Erythroblast (primary cell): ENCODE measurements at regions not wholly inside any gene's neighbourhood (a gene's known extent, or its start where the extent isn't known, plus 50 kb on each side); places are given as distances from the start of the nearest gene placed in this dataset.

ENCODE experiments used
- DNase-seq, 2 experiments: peaks; one replicate each; lab custom pipeline; 2025; lab: John Stamatoyannopoulos, UW
- GATA1 ChIP-seq: IDR thresholded peaks from 2 replicates; pipeline ENCODE4 v1.6.1; 2011; ENCODE audit warnings: low read depth, mild to moderate bottlenecking, control low read depth, low read length, moderate library complexity
- POLR2A ChIP-seq: IDR thresholded peaks from 2 replicates; pipeline ENCODE4 v1.6.1; 2011; ENCODE audit warnings: mild to moderate bottlenecking, low read length

GRCh38 chr2:43139996-43140621, 86.3 kb downstream of the ZFP36L2 start:
- TF ChIP-seq POLR2A (no peak), GATA1 (no peak)
- DNase-seq: no peak

DNA sequence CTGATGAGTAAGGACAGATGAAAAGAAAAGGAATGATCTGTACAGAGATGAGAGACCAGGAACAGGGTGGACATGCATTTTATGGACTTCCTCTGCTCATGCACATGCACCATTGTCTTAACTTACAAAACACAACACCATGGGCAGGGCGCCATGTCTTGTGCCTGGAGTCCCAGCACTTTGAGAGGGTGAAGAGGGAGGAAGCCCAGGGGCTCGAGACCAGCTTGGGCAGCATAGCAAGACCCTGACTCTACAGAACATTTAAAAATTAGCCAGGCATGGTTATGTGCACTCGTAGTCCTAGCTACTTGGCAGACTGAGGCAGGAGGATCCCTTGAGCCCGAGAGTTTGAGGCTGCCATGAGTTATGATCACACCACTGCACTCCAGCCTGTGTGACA, 86.9 kb downstream of the ZFP36L2 start:
- DNase-seq: no peak

GRCh38 chr2:43138441-43138840, 88.0 kb downstream of the ZFP36L2 start:
- DNase-seq: no peak
- TF ChIP-seq GATA1 (no peak), POLR2A (no peak)

More for the DNA sequence above, 86.9 kb downstream of the ZFP36L2 start:
- TF ChIP-seq POLR2A (no peak), GATA1 (no peak)

DNA sequence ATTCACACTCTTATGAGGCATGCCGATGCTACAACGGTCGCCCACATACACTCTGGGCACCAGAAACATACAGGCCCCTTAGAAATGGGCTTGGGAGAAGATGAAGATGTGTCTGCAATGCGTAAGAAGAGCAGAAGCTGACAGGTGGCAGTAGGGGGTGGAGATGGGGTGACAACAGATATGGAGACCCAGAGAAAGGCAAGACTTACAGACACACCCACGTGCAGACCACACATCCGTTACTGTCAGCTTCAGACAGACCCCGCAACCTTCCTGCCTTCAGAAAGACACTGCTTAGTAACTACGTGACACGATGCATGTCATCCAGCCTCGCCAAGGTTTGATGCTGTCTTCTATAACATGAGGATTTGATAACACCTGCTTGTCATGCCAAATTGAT, 89.5 kb downstream of the ZFP36L2 start:
- no peak for DNase-seq
- TF ChIP-seq GATA1 (no peak), POLR2A (no peak)

DNA sequence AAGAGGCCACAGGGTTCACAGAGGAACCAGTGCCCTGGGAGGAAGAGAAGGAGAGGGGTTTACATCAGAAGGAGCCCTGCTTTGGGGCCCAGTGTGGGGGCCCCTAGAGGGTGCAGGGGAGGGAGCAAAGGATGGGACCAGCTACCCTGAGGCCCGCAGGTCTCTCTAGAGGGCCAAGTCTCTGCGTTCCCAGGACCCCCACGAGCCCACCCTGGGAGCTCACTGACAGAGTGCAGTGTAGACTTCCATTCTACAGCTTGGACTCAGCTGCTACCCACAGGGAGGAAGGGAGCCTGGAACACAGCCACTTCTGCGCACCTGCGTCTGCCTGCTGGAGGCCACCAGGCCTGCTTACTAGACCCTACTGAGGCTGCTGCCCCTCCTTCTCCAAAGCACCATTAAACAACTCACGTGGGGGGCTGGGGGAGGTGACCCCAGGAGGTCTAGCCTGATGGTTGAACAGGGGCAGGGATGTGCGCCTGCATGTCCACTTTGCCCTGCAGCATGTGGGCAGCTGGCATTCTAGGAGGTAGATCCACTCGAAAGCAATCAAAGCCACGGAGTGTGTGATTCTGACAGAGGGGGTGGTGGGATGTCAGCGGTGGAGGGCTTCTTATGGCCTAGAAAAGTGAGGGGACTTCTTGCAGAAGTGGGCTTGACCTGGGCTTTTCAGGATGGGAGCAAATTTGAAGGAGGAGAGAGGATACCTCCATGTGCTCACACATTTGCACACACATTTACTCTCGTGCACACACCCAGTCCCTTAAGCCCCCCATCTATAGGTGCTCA, 90.2 kb downstream of the ZFP36L2 start:
- TF ChIP-seq GATA1 (no peak), POLR2A (no peak)
- no peak for DNase-seq

GRCh38 chr2:43135583-43135982, 90.8 kb downstream of the ZFP36L2 start:
- TF ChIP-seq GATA1 (no peak), POLR2A (no peak)
- no peak for DNase-seq

- TF ChIP-seq GATA1 (no peak), POLR2A (no peak)
- DNase-seq: no peak
Observed at GRCh38 chr2:43134571-43134889, 91.9 kb downstream of the ZFP36L2 start.

GRCh38 chr2:43133708-43134570, 92.5 kb downstream of the ZFP36L2 start:
- DNase-seq: peak; percentile 32 to 40

DNA sequence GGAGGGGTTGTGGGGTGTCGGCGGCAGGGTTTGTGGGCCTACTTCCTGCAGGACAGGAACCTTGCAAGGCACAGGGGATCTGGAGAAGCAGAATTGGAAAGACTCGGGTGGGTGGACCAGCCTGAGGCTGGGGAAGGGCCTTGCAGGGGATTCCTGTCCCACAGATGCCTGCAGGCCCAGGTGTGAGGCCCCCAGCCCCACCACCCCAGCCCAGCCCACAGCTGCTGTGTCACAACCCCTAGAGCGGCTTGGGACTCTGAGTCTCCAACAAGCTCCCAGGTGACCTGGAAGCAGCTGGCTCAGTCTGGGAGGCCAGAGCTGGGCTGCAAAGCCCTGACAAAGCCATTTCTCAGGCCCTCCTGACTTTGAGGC, 93.1 kb downstream of the ZFP36L2 start:
- TF ChIP-seq GATA1: no peak
- TF ChIP-seq POLR2A: no peak
- DNase-seq: no peak

More at GRCh38 chr2:43133708-43134570, 92.5 kb downstream of the ZFP36L2 start:
- TF ChIP-seq GATA1 (no peak), POLR2A (no peak)

GRCh38 chr2:43132683-43133301, 93.6 kb downstream of the ZFP36L2 start:
- no peak for TF ChIP-seq POLR2A
- TF ChIP-seq GATA1: no peak
- no peak for DNase-seq

GRCh38 chr2:43131890-43132682, 94.3 kb downstream of the ZFP36L2 start:
- peak in 1 of 2 experiments; percentile 38 for DNase-seq
- no peak for TF ChIP-seq POLR2A
- no peak for TF ChIP-seq GATA1

DNA sequence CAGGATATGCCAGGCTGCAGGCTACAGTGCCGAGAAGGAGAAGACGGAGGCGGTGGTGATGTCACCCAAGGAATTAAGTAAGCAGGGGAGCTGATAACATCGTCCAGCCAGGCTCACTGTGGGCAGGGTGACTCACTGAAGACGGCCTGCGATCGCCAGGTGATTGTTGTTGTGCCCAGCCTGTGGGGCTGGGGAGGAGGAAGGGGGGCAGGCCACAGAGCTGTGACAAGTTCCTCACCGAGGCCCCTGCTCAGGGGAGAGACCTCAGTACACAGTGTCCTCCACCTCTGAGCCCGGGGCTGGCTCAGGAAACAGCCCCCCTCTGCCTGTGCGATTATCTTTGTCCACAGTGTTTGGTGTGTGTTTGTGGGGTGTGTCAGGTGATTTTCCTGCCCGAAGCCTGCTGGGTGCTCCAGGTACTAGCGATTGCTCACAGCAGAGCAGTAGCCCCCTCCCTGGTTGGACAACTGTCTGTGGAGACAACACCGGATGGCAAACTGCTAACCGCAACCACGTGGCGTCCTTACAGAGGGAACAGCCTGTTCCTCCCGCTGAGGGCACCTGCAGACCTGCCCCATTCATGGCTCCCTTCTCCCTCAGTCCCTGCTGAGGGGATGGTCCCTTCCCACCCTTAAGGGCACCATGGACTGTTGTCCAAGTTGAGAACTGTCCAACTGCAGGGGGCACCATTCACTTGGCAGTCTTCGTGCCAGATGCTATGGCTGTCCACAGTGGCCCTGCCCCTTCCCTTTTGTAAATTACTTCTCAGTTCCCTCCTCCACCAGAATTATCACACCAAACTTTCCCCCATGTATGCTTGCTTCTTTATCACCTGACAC, 95.1 kb downstream of the ZFP36L2 start:
- DNase-seq: peak; percentile 84 to 92

GRCh38 chr2:43130548-43130875, 95.9 kb downstream of the ZFP36L2 start:
- no peak for TF ChIP-seq GATA1
- TF ChIP-seq POLR2A: no peak
- DNase-seq: no peak

More for the DNA sequence above, 95.1 kb downstream of the ZFP36L2 start:
- TF ChIP-seq POLR2A (peak; percentile 46), GATA1 (no peak)
